GM12892 (cell line): ENCODE measurements at regions not wholly inside any gene's neighbourhood (a gene's known extent, or its start where the extent isn't known, plus 50 kb on each side); places are given as distances from the start of the nearest gene placed in this dataset.

Source experiments
- POLR2A ChIP-seq: IDR thresholded peaks from 2 replicates; pipeline ENCODE4 v1.6.1; 2011; ENCODE audit warnings: low read depth, low read length, control low read depth
- TAF1 ChIP-seq: IDR thresholded peaks from 2 replicates; pipeline ENCODE4 v1.6.1; 2011; ENCODE audit warnings: low read depth, mild to moderate bottlenecking, control low read depth, low read length, borderline replicate concordance

- TF ChIP-seq POLR2A: no peak
- TF ChIP-seq TAF1: no peak
Observed at GRCh38 chr4:160887668-160888067, 1276.1 kb downstream of the FSTL5 start.
